Heart left ventricle (tissue), 13 donors: ENCODE measurements at regions not wholly inside any gene's neighbourhood (a gene's known extent, or its start where the extent isn't known, plus 50 kb on each side); places are given as distances from the start of the nearest gene placed in this dataset.

Source experiments
- CTCF ChIP-seq, 12 donors: fragments of 200-600 bp; sonication (generic) in 4 of 12; IDR thresholded peaks; one replicate each; pipeline versions ENCODE4 v1.5.0 to v1.8.0; 2018 to 2022; ENCODE audit warnings: antibody characterized with exemption in 12 of 12, mild to moderate bottlenecking in 5 of 12
- POLR2A ChIP-seq, 2 donors: fragments of 450-650 bp; IDR thresholded peaks; one replicate each; pipeline ENCODE4 v1.6.1; 2017; ENCODE audit warnings: antibody characterized with exemption in 2 of 2, mild to moderate bottlenecking in 2 of 2, moderate library complexity in 2 of 2
- donor health status: ischemic (EF 13 %, LVEDD 7.1; RV severe dilation, severe dysfunction).
- donor health status: DM: no; HTN: yes; CAD: no.
- donor health status: DM: no; HTN: no; CAD: no.
- donor health status: ischemic (EF 25% LVEDD 6.9; RV normal size, moderate dysfunction).
- donor health status: ischemic (EF 25% LVEDD 5.7; RV mildly dilated, moderate dysfunction).
- donor health status: ischemic (EF 35%, LVEDD 5.7; RV mildly dilated, moderate dysfunction).
- donor health status: nonischemic (EF 11% LVEDD 7.7; RV severe dilation, severe dysfunction).
- donor health status: DM: yes; HTN: yes; CAD: no.
- donor health status: PGD.
- donor health status: ischemic (EF 29% LVEDD 5.4; RV normal size, mild dysfunction).
- donor health status: nonischemic (EF 23%, LVEDD 6.1; RV moderate dilation, normal function).

- TF ChIP-seq CTCF (IDR thresholded peaks at IDR 0.05) (no peak), POLR2A (IDR thresholded peaks at IDR 0.05) (no peak)
These were observed 91.0 kb upstream of the NEUROD1 start for GRCh38 chr2:181771356-181771755.
